HG03097 (cell line): ENCODE measurements at regions not wholly inside any gene's neighbourhood (a gene's known extent, or its start where the extent isn't known, plus 50 kb on each side); places are given as distances from the start of the nearest gene placed in this dataset.

Experiments
- ATAC-seq: cut with Tn5 transposase; IDR thresholded peaks from one replicate; pipeline ENCODE4 v1.9.1; 2021; ENCODE audit not compliant: unreplicated experiment, low FRiP score

- no peak for ATAC-seq
These were observed 315.7 kb upstream of the GADL1 start for GRCh38 chr3:31210068-31210645.

GRCh38 chr3:31213869-31214486 is 318.7 kb upstream of the STT3B start:
- ATAC-seq, result peak; percentile 77

- ATAC-seq, result no peak
These were observed 314.6 kb upstream of the STT3B start for GRCh38 chr3:31218082-31218481.

GRCh38 chr3:31219131-31219843 is 313.4 kb upstream of the STT3B start:
- ATAC-seq, result peak; percentile 68

- ATAC-seq, result no peak
These were observed 312.3 kb upstream of the STT3B start for GRCh38 chr3:31220431-31220830.

GRCh38 chr3:31223278-31223677 is 309.4 kb upstream of the STT3B start:
- ATAC-seq, result no peak

- ATAC-seq, result no peak
These were observed 307.8 kb upstream of the STT3B start for GRCh38 chr3:31224936-31225335.

GRCh38 chr3:31225923-31226322 is 306.8 kb upstream of the STT3B start:
- no peak for ATAC-seq

- no peak for ATAC-seq
These were observed 306.4 kb upstream of the STT3B start for GRCh38 chr3:31226346-31226745.

- ATAC-seq, result peak; percentile 35
These were observed 305.6 kb upstream of the STT3B start for GRCh38 chr3:31227131-31227562.

- no peak for ATAC-seq
These were observed 302.1 kb upstream of the STT3B start for GRCh38 chr3:31230425-31231223.

GRCh38 chr3:31232055-31233025 is 300.4 kb upstream of the STT3B start:
- ATAC-seq, result no peak

GRCh38 chr3:31234145-31234544 is 298.6 kb upstream of the STT3B start:
- ATAC-seq, result no peak

GRCh38 chr3:31235062-31235700 is 297.5 kb upstream of the STT3B start:
- no peak for ATAC-seq

GRCh38 chr3:31237887-31238286 is 294.8 kb upstream of the STT3B start:
- ATAC-seq, result no peak

GRCh38 chr3:31240013-31240412 is 292.7 kb upstream of the STT3B start:
- no peak for ATAC-seq

GRCh38 chr3:31240466-31240865 is 292.3 kb upstream of the STT3B start:
- ATAC-seq, result no peak

- no peak for ATAC-seq
These were observed 291.9 kb upstream of the STT3B start for GRCh38 chr3:31240874-31241273.

- ATAC-seq, result no peak
These were observed 291.2 kb upstream of the STT3B start for GRCh38 chr3:31241533-31241932.
